Fibroblast of the aortic adventitia (primary cell): ENCODE measurements at regions not wholly inside any gene's neighbourhood (a gene's known extent, or its start where the extent isn't known, plus 50 kb on each side); places are given as distances from the start of the nearest gene placed in this dataset.

Source experiments
- DNase-seq: peaks from one replicate; pipeline ENCODE4 v3.0.0-alpha.2; 2010; ENCODE audit warnings: low read depth
- H3K4me3 ChIP-seq: 2 replicates; pipeline ENCODE4 v1.5.1; 2011; ENCODE audit warnings: low read depth, mild to moderate bottlenecking, control low read depth, low read length, moderate library complexity
- TF ChIP-seq, protein P1 (sequence below): IDR thresholded peaks from 2 replicates; pipeline ENCODE4 v1.5.1; 2011; ENCODE audit warnings: mild to moderate bottlenecking, low read length, control low read depth, inconsistent platforms; ENCODE audit not compliant: insufficient read depth

DNA sequence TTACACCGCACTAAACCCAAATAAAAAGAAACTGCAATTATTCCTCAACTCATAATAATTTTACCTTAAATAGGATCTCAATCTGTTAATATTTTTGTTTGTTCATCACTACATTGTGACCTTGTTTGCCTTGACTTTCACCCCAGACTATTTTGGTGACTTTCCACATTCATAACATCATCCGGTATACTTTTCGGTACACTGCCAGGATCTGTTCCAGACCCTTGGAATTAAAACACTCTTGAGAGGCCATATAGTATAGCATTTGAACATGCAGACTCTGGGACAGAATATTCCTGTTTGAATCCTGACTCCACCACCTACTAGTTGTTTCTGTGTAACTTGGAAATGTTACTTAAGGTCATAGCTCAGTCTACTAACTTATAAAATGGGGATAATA is 577.4 kb downstream of the METTL4 start:
- H3K4me3 ChIP-seq = no peak overlapping the region
- TF ChIP-seq, protein P1, sequence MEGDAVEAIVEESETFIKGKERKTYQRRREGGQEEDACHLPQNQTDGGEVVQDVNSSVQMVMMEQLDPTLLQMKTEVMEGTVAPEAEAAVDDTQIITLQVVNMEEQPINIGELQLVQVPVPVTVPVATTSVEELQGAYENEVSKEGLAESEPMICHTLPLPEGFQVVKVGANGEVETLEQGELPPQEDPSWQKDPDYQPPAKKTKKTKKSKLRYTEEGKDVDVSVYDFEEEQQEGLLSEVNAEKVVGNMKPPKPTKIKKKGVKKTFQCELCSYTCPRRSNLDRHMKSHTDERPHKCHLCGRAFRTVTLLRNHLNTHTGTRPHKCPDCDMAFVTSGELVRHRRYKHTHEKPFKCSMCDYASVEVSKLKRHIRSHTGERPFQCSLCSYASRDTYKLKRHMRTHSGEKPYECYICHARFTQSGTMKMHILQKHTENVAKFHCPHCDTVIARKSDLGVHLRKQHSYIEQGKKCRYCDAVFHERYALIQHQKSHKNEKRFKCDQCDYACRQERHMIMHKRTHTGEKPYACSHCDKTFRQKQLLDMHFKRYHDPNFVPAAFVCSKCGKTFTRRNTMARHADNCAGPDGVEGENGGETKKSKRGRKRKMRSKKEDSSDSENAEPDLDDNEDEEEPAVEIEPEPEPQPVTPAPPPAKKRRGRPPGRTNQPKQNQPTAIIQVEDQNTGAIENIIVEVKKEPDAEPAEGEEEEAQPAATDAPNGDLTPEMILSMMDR = no peak
- no peak for DNase-seq

DNA sequence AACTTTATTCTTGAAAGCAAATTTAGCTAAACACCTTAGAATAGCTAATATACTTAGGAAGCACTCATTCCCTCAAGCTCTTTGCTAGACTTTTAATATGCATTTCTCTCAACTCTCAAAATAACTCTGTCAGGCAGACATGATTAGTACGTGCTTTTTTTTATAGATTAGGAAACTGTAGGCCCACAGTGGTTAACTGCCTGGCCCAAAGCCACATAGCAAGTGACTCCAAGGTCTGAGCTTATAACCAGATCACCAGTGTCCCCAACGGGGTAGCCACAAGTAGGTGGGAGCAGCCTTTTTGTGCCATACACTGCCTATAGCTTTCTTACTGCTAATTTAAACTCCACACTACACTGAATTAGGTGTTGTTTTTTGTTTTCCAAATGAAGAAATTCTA is 576.8 kb downstream of the METTL4 start:
- H3K4me3 ChIP-seq = no peak overlapping the region
- no peak for DNase-seq
- TF ChIP-seq, protein P1 = no peak

DNA sequence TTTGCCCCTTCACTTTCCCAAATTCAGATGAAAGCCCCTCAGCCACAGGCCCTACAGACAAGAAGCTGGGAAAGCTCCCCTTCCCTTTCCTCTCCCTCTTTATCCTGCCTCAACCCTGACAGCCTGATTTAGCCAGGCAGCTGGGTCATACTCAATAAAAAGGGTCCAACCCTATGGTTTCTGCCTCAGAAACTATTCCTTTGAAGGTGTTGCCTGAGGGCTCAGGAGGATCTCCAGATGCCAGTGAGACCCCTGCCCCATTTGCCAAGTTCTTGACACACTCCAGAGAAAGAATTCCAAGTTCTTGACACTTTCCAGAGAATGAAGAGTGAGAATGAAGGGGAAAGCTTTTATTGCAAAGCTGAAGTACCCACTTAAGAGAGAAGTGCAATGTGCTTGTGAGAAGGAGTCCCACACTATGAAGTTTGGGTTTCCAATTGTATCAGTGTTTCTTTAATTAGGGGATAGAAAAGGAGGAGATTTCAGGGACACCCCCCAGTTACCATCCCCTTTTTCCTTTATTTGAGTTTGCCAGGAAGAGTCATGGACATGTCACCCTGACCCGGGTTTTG is 576.2 kb downstream of the METTL4 start:
- no peak for DNase-seq
- TF ChIP-seq, protein P1 = no peak
- H3K4me3 ChIP-seq = no peak overlapping the region

DNA sequence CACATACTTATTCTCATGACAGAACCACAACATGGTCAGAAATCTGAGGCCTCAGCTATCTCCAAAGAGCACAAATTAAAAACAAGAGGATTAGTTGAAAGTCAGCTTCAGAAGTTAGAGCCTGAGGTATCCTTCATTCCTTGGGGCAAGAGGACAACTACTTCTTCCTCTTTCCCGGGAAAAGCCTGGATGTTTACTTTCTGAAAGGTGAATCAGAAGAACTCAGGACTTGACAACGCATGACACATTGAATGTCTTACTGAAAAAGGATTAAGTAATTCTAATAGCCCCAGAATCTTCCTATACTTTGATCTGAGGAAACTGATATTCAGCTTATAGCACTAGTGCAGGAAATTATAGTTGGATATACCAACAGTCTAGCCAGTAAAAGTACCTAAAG is 573.2 kb downstream of the METTL4 start:
- no peak for DNase-seq
- no peak overlapping the region for H3K4me3 ChIP-seq
- TF ChIP-seq, protein P1 = no peak

DNA sequence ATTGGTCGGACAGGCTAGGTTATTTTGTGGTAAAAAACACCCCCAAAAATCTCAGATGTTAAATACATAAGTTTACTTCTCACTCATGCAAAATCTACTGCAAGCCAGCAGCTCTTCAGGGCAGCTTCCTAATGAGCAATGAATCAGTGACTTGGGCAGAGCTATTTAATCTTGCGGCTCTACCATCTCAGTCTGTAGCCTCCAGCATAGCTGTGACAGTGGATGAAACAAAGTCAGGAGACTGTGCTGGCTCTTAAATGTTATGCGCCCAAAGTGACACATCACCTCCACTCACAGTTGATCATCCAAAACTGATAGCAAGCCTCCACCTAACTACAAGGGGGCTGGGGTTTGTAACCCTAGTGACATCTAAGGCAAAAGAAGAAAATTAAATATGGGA is 571.9 kb downstream of the METTL4 start:
- TF ChIP-seq, protein P1 = no peak
- no peak overlapping the region for H3K4me3 ChIP-seq
- DNase-seq = no peak

DNA sequence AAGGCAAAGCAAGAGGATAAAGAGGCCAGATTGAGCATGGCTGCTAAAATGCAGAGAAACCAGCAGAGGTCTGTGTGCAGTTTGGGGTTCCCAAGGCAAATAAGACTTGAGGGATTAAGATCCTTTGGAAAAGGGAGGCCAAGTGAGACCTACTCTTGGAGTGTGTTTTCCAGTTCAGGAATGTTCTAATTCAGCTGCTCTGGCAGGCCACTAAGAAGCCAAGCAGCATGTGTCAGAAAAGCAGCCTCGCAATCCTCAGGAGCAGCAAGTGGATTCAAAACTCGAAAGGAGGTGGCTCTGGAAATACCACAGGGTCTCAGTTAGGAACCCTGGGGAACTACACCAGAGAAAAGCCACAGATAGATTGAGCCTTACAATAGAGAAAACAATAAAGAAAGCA is 569.2 kb downstream of the METTL4 start:
- TF ChIP-seq, protein P1 = no peak
- DNase-seq = peak; percentile 41
- H3K4me3 ChIP-seq = no peak overlapping the region

DNA sequence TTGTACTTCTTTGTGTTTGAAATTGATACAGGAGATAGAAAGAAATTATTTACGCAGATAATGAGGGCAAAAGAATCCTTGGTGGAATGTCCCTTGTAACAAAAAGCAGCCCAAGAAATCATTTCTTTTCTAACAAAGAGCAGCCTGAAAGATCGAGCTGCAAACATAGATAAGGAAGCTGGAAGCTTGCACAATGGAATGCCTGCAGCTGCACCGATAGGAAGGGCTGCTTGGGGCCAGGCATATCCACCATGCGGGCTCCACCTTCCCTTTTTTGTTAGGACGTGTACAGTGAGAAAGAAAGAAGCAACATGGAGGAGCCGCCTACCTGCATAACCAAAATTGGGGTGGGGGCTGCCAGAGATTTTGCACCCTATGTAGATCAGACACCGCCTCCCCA is 568.7 kb downstream of the METTL4 start:
- TF ChIP-seq, protein P1 = no peak
- peak; percentile 43 for DNase-seq
- H3K4me3 ChIP-seq = no peak overlapping the region
